DND-41 (cell line): ENCODE measurements at regions not wholly inside any gene's neighbourhood (a gene's known extent, or its start where the extent isn't known, plus 50 kb on each side); places are given as distances from the start of the nearest gene placed in this dataset.

Source experiments
- CTCF ChIP-seq: IDR thresholded peaks from 2 replicates; pipeline ENCODE4 v1.5.1; 2012; ENCODE audit warnings: borderline replicate concordance, low read length, moderate library complexity, mild to moderate bottlenecking; ENCODE audit not compliant: poor library complexity, severe bottlenecking; ENCODE audit errors: extremely low read depth
- EZH2 ChIP-seq: IDR thresholded peaks from 3 replicates; pipeline ENCODE4 v1.6.1; 2012; ENCODE audit warnings: borderline replicate concordance, low read depth, mild to moderate bottlenecking, moderate library complexity, low read length, inconsistent platforms; ENCODE audit not compliant: severe bottlenecking

- no peak for TF ChIP-seq CTCF
- TF ChIP-seq EZH2 = no peak
Observed at GRCh38 chr3:124653797-124654469, 76.3 kb upstream of the UMPS start.
